A673 (cell line): ENCODE measurements at regions not wholly inside any gene's neighbourhood (a gene's known extent, or its start where the extent isn't known, plus 50 kb on each side); places are given as distances from the start of the nearest gene placed in this dataset.

Source experiments
- BruUV-seq: library from RNA; stranded (reverse); fragments of 400-500 nt; replicated peaks from 2 replicates; lab custom pipeline; 2021; lab: Mats Ljungman, UMichigan
- CTCF ChIA-PET: fragments of 300-600 bp; sonication (Branson Sonifier 250); formaldehyde crosslinking; loops from one replicate; lab custom pipeline; 2022; ENCODE audit warnings: antibody characterized with exemption; lab: Charles Lee
- POLR2A ChIA-PET: fragments of 300-600 bp; sonication (Branson Sonifier 250); formaldehyde crosslinking; loops from one replicate; lab custom pipeline; 2022; ENCODE audit warnings: antibody characterized with exemption; ENCODE audit not compliant: low non-redundant PET; lab: Charles Lee
- DNase-seq: peaks from one replicate; pipeline ENCODE4 v3.0.0-alpha.2; 2015; ENCODE audit warnings: low spot score
- H3K27ac ChIP-seq: fragments of 200-600 bp; sonication (generic); 2 replicates; pipeline ENCODE4 v1.5.1; 2016; ENCODE audit warnings: mixed run types, low read depth, mild to moderate bottlenecking, mixed read lengths, antibody characterized with exemption, low read length; ENCODE audit not compliant: poor library complexity, severe bottlenecking
- H3K27me3 ChIP-seq: fragments of 200-600 bp; sonication (generic); replicated peaks from 2 replicates; pipeline ENCODE4 v1.6.1; 2017; ENCODE audit warnings: mixed run types, low read depth, mild to moderate bottlenecking, mixed read lengths, antibody characterized with exemption, low read length; ENCODE audit not compliant: insufficient read depth, poor library complexity
- H3K36me3 ChIP-seq: fragments of 200-600 bp; sonication (generic); 2 replicates; pipeline ENCODE4 v1.6.1; 2016; ENCODE audit warnings: mixed run types, mild to moderate bottlenecking, mixed read lengths, antibody characterized with exemption, low read length; ENCODE audit not compliant: insufficient read depth, poor library complexity, severe bottlenecking
- H3K4me1 ChIP-seq: fragments of 200-600 bp; sonication (generic); 2 replicates; pipeline ENCODE4 v1.6.1; 2017; ENCODE audit warnings: mixed run types, mild to moderate bottlenecking, mixed read lengths, antibody characterized with exemption, low read length; ENCODE audit not compliant: insufficient read depth, poor library complexity, severe bottlenecking
- H3K4me3 ChIP-seq: fragments of 200-600 bp; sonication (generic); 2 replicates; pipeline ENCODE4 v1.5.1; 2016; ENCODE audit warnings: low read depth, mixed run types, mild to moderate bottlenecking, mixed read lengths, low read length; ENCODE audit not compliant: poor library complexity, severe bottlenecking
- H3K9me3 ChIP-seq: fragments of 200-600 bp; sonication (generic); 2 replicates; pipeline ENCODE4 v1.6.1; 2016; ENCODE audit warnings: mixed run types, low read depth, mild to moderate bottlenecking, mixed read lengths, antibody characterized with exemption, low read length; ENCODE audit not compliant: poor library complexity, severe bottlenecking
- CTCF ChIP-seq: fragments of 300-800, 200-600 bp; sonication (generic); conservative IDR thresholded peaks from 2 replicates; pipeline ENCODE4 v1.5.1; 2017; ENCODE audit warnings: low read depth, mild to moderate bottlenecking, antibody characterized with exemption, low read length, moderate library complexity, mixed read lengths
- EZH2 ChIP-seq: fragments of 200-600 bp; sonication (generic); IDR thresholded peaks from 2 replicates; pipeline ENCODE4 v1.6.1; 2017; ENCODE audit warnings: borderline replicate concordance, low read depth, mild to moderate bottlenecking, mixed read lengths, antibody characterized with exemption, low read length; ENCODE audit not compliant: poor library complexity, severe bottlenecking
- intact Hi-C: fragments of 100-400 bp; cut with micrococcal nuclease; formaldehyde crosslinking; loops from one replicate; pipeline ENCODE4 v1.10.0; 2022; ENCODE audit not compliant: unreplicated experiment

- ChIA-PET POLR2A (no interaction called here), CTCF (no interaction called here)
- intact Hi-C loops = no loop called here
- no peaks in the 10 kb centered on the region for H3K4me1 ChIP-seq
- TF ChIP-seq CTCF (no peak), EZH2 (no peak)
- no peaks in the 10 kb centered on the region for H3K9me3 ChIP-seq
- no peak overlapping the region for H3K4me3 ChIP-seq
- no peak for DNase-seq
- BruUV-seq = no TSS peak
- H3K36me3 ChIP-seq = no peaks in the 10 kb centered on the region
- no peaks in the 10 kb centered on the region for H3K27me3 ChIP-seq
- no peak overlapping the region for H3K27ac ChIP-seq
These were observed 55.9 kb upstream of the LOC128125822 start for GRCh38 chr6:63516186-63516944.

DNA sequence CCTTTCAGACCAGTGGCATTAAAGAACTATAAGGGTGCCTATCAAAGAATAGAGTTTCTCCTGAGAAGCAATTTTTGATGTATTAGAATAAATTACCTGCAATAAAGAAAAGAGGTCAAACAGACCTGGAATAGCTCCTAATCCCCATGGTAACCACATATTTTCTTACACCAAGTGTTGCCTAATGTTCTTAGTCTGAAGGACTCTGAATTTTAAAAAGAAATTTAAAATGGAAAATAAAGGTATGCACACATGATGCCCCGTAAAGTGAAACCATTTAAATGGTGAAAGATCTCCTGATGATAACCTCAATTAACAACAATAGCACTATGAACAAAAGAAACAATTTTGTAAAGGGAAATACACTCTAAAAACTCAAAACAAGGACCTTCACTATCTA, 55.1 kb upstream of the LOC128125822 start:
- Histone ChIP-seq H3K27ac (no peak overlapping the region), H3K36me3 (no peaks in the 10 kb centered on the region), H3K4me3 (no peak overlapping the region), H3K4me1 (no peaks in the 10 kb centered on the region), H3K27me3 (no peaks in the 10 kb centered on the region), H3K9me3 (no peaks in the 10 kb centered on the region)
- intact Hi-C loops = no loop called here
- POLR2A ChIA-PET = no interaction called here
- TF ChIP-seq EZH2 (no peak), CTCF (no peak)
- DNase-seq = no peak
- CTCF ChIA-PET = no interaction called here
- no TSS peak for BruUV-seq

- BruUV-seq = no TSS peak
- no peak overlapping the region for H3K4me3 ChIP-seq
- CTCF ChIA-PET = no interaction called here
- no peak for DNase-seq
- TF ChIP-seq EZH2 (no peak), CTCF (no peak)
- intact Hi-C loops = no loop called here
- H3K4me1 ChIP-seq = no peaks in the 10 kb centered on the region
- H3K9me3 ChIP-seq = no peaks in the 10 kb centered on the region
- no peak overlapping the region for H3K27ac ChIP-seq
- POLR2A ChIA-PET = no interaction called here
- H3K27me3 ChIP-seq = no peaks in the 10 kb centered on the region
- no peaks in the 10 kb centered on the region for H3K36me3 ChIP-seq
These were observed 50.6 kb upstream of the LOC128125822 start for GRCh38 chr6:63521475-63522210.
